ENCODE measurements at regions not wholly inside any gene's neighbourhood (a gene's known extent, or its start where the extent isn't known, plus 50 kb on each side); places are given as distances from the start of the nearest gene placed in this dataset.
"Not testable (repeated sequence)": the region's sequence is repeated elsewhere in the genome, so short reads cannot be mapped to it uniquely, and the experiment has no call there.

- DNase-seq: not testable (repeated sequence)
These were observed 87.5 kb downstream of the MRPL57 start for GRCh38 chr13:21263909-21264308.

DNA sequence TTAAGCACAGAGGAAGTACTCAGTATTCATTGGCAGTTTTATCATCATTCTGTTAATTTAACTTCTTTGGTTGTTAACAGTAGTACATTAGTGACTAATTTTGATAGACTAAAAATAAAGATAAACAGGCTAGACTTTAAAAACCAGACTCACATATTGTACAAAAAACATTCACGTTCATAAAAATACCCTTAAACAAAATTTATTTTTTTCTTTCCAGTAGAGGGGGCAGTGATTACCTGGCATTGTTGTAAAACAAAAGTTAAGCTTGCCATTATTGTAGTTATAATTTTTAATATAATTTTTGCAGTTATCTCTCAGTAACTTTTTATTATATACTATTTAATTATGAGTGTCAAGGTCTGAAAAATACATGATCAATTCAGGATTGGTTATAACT is 92.0 kb downstream of the MRPL57 start:
- not testable (repeated sequence) for DNase-seq

DNA sequence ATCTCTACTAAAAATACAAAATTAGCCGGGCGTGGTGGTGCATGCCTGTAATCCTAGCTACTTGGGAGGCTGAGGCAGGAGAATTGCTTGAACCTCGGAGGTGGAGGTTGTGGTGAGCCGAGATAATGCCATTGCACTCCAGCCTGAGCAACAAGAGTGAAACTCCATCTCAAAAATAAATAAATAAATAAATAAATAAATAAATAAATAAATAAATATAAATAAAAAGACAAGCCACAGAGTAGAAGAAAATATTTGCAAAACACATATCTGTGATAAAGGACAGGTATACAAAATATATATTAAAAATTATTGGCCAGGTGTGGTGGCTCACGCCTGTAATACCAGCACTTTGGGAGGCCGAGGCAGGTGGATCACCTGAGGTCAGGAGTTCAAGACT is 96.0 kb downstream of the MRPL57 start:
- not testable (repeated sequence) for DNase-seq

GRCh38 chr13:21274457-21274856 is 98.0 kb downstream of the MRPL57 start:
- DNase-seq: not testable (repeated sequence)

- no peak for DNase-seq
These were observed 105.6 kb downstream of the MRPL57 start for GRCh38 chr13:21282065-21282464.

- no peak for DNase-seq
These were observed 111.0 kb downstream of the MRPL57 start for GRCh38 chr13:21287331-21287907.

GRCh38 chr13:21289475-21289874 is 113.0 kb downstream of the MRPL57 start:
- no peak for DNase-seq

DNA sequence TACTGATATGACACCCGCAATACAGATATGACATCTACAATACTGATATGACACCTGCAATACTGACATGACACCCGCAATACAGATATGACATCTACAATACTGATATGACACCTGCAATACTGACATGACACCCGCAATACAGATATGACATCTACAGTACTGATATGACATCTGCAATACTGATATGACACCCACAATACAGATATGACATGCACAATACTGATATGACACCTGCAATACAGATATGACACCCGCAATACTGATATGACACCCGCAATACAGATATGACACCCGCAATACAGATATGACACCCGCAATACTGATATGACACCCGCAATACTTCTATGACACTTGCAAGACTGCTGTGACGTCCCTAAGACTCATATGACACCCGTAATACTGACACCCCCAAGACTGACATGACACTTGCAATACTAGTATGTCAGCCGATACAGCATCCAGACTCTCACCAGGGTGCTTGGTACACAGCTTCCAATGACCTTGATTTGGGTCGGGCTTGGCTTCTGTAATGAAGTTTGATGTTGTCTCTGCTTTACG is 114.1 kb downstream of the MRPL57 start:
- DNase-seq: not testable (repeated sequence)

GRCh38 chr13:21291840-21292239 is 115.4 kb downstream of the MRPL57 start:
- no peak for DNase-seq

- peak; percentile 40 for DNase-seq
These were observed 120.5 kb downstream of the MRPL57 start for GRCh38 chr13:21296991-21297390.

GRCh38 chr13:21297447-21297846 is 121.0 kb downstream of the MRPL57 start:
- peak; percentile 21 for DNase-seq

- DNase-seq: peak; percentile 40
These were observed 121.7 kb downstream of the MRPL57 start for GRCh38 chr13:21297914-21298831.

DNA sequence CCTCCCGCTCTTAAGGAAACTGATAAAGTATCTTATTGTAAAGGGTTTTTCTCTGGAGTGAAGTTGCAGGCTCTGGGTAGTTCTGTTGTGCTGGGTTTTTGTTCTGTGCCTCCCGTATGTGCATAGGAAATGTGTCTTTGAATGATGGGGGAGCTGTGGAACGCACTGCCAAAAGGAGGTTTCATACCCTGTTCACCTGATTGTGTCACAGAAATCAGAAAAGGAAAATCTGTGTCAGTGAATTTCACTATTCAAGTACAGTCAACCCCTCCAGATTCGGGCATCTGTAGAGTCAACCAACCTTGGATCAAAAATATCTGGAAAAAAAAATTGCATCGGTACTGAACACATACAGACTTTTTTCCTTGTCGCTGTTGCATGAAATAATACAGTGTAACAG is 127.8 kb downstream of the MRPL57 start:
- DNase-seq: no peak

GRCh38 chr13:21306300-21307073 is 130.0 kb downstream of the MRPL57 start:
- DNase-seq: not testable (repeated sequence)

GRCh38 chr13:21307158-21307557 is 130.7 kb downstream of the MRPL57 start:
- not testable (repeated sequence) for DNase-seq

- DNase-seq: no peak
These were observed 132.4 kb downstream of the MRPL57 start for GRCh38 chr13:21308906-21309305.

- DNase-seq: no peak
These were observed 133.2 kb downstream of the MRPL57 start for GRCh38 chr13:21309542-21310172.

- no peak for DNase-seq
These were observed 133.8 kb downstream of the MRPL57 start for GRCh38 chr13:21310220-21310619.

- DNase-seq: not testable (repeated sequence)
These were observed 138.5 kb downstream of the MRPL57 start for GRCh38 chr13:21314976-21315375.

DNA sequence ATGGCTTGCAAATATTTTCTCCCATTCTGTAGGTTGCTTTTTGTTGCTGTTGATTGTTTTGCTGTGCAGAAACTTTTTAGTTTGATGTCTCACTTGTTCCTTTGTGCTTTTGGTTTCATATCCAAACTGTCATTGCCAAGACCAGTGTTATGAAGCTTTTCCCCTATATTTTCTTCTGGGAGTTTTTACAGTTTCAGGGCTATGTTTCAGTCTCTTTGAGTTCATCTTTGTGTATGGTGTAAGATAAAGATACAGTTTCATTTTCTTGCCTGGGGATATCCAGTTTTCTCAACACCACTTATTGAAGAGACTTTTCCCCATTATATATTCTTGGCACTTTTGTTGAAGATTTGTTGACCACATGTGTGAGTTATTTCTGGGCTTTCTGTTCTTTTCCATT is 139.9 kb downstream of the MRPL57 start:
- no peak for DNase-seq

DNA sequence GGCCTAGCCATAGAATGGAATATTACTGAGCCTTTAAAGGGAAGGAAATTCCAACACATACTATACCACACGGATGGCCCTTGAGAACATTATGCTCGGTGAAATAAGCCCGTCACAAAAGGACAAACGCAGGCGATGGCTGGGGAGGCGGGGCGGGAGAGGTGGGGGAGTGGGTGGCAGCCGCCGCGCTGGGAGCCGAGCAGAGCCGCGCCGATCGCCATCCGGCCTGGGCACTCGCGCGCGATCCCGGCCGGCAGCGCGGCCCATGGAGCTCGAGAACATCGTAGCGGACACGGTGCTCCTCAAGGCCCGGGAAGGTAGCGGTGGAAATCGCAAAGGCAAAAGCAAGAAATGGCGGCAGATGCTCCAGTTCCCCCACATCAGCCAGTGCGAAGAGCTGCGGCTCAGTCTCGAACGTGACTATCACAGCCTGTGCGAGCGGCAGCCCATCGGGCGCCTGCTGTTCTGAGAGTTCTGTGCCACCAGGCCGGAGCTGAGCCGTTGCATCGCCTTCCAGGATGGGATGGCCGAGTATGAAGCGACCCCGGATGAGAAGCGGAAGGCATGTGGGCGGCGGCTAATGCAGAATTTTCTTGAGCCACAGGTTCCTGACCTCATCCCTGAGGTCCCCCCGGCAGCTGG is 140.1 kb downstream of the ZDHHC20 start:
- no peak for DNase-seq
